Stimulated activated CD8-positive, alpha-beta memory T cell treated with anti-CD3 and anti-CD28 coated beads, Interleukin-4, amount 100 ng/mL, for 1 hour (primary cell): ENCODE measurements at regions not wholly inside any gene's neighbourhood (a gene's known extent, or its start where the extent isn't known, plus 50 kb on each side); places are given as distances from the start of the nearest gene placed in this dataset.

Experiments used
- DNase-seq, 2 donors: peaks; one replicate each; pipeline ENCODE4 v3.0.0-alpha.2; 2020; ENCODE audit warnings: low read depth in 2 of 2, low spot score in 1 of 2

DNA sequence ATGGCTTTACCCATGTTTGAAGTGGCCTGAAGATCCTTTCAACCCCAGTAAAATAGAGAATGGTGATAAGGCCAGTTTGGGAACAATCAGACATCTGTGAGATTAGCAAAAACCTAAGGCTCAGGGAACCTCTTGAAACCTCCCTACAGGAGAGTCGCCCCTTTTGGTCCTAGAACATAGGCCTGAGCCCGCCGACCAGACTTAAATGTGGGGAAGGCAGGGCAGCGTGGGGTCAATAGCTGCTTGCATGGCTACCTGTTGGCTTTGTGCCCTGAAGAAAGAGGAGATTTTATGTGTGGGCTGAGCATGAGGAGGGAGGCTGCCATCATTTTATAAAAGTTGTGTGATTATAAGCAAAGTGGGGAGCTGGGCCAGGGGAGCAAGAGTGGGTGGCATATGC, 97.6 kb upstream of the TBX20 start:
- DNase-seq, result no peak

DNA sequence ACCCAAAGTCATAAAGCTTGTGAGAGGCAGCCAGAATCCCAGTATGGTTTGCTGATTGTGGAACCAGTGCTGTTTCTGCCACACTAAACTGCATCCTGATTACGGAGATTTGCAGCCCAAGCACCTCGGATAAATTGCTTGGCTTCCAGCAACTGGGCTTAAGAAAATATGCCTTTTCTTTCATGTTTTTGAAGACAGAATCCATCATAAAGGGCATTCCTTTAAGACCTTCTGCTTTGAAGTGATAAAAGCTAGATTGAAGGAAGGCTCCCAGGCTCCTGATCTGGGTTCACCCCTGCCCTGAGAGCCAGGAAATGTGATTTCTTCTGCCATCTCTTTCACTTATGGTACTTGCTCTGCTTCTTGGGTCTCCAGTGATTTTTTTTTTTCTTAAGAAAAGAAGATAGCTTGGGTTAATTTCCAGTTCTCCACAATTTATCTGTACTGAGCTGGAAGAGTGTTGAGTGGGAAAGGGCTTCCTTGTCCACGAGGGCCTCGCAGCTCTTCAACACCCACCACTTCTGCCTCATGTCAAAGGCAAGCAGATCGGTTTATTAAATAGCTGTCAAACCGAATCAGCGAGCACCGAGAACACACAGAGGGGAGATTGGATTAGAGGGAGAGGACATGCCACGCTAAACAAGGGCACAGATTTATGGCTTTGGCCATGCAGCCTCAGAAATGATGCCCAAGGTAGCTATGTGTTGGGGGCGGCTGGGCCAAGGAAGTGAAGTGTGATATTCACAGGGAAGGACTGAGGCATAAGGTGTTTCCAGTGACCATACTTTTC, 94.9 kb upstream of the TBX20 start:
- no peak for DNase-seq

DNA sequence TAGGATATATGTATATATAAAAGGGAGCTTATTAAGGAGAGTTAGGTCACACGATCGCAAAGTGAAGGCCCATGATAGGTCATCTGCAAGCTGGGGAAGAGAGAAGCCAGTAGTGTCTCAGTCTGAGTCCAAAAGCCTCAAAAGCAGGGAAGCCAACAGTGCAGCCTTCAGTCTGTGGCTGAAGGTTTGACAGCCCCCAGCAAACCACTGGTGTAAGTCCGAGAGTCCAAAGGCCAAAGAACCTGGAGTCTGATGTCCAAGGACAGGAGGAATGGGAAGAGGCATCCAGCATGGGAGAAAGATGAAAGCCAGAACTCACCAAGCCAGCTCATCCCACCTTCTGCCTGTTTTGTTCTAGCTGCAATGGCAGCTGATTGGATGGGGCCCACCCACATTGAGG, 88.9 kb upstream of the TBX20 start:
- DNase-seq, result no peak

DNA sequence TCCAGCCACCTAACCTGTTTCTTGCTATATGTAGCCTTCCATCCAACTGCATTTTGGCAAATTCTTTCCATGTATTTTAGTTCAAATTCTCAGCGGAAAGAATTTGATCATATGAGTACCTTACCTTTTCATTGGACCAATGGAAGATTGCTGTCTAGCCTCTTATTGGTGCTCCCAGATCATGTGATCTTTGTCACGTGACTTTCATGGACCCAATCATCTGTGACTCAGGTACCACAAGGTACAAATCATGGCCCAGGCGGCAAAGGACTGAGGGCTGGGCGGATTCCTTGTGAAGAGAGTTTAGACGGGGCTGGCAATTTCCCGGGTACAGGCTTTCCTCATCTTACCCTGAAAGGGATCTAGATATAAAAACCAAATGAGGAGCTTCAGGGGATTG, 85.9 kb upstream of the TBX20 start:
- no peak for DNase-seq

DNA sequence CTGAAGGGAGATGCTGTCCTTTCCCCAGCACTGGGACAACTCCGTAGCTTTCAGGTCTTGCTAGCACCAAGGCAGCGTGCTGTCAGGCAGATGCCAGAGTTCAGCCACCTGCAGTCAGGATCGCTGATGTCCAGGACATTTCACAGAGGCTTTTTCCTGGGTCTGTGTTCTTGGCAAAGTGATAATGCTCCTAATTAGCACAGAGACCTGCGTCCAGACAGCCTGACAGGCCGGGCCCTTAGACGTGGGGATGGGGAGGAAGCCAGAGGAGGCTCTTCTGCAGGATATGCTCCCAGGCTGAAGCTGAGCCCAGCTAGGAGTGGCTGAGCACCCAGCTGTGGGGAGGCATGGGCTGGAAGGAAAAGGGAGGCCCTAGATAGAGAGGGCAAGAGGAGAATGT, 82.5 kb upstream of the TBX20 start:
- DNase-seq, result no peak

DNA sequence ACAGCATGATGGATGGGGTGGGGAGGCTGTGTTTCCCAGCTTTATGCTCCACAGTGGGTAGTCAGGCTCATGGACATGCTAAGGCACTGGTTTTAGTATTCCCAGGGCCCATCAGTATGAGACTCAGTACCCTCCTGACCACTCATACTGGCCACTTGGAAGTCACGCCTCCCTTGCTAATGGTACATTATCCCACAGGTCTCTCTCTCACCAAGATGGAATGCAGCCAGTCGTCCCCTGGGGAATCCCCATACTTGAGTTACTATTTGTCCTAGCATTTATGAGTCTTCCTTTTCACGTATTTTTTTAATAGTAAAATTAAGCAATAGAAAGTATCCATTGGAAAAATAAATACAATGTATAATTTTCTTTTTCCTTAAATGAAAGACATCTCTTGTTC, 80.6 kb upstream of the TBX20 start:
- no peak for DNase-seq

DNA sequence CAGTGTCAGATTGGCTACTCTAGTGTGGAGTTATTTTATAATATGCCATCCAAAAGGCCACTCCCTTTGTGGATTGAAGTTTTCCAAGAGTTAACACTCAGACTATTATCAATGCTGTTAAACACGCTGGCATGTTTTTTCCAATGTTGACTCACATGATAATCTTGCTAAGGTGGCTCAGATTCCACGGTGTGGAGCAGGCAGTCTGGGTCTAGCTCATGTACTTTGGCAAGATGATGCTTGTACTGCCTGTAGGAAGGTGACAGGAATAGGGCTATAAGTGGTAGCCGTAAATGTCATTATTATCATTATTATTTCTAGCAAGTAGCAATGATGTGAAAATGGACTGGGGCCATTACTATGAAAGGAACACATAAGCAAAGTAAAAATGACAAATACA, 79.4 kb upstream of the TBX20 start:
- DNase-seq, result no peak

DNA sequence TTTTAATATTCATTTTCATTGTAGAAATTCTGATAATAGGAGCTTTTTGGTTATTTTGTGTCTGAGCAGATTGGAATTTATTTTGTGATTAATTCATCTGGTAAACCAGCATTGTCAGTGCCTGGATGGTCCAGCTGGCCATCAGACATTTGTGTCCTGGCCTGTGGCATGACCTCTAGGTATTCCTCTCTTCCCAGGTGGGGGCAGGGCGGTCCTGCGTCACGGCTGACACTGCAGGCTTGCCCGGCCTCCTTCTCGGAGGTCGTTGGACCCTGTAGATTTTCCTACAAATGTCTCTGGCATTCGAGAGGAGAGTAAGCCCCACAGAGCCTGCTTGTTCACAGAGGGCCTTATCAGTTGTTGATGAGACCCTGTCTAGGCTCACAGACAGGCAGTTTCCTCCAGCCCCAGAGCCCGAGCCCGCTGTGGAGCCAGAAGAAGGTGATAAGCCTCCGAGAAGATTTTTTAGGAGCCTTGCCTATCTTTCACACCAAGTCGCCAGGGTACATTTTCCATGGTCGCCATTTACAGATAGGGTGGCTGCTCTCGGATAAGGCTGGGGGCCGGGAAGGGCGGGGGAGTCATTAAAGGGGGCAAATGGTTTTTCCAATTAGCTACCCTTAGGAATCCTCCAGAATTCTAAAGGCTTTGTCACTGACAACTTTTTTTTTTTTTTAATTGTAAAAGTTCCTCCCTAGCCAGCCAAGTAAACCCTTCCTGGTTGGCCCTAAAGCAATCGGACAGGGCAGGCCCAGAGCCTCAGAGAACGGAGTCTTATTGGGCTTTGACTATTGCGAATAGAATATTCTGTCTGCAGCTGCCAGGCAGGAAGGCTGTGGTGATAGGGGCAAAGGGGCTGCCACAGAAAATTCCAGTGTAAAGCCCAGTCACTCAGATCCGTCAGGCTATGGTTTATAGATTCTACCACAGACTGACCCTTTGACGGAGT, 78.1 kb upstream of the TBX20 start:
- DNase-seq, result no peak

DNA sequence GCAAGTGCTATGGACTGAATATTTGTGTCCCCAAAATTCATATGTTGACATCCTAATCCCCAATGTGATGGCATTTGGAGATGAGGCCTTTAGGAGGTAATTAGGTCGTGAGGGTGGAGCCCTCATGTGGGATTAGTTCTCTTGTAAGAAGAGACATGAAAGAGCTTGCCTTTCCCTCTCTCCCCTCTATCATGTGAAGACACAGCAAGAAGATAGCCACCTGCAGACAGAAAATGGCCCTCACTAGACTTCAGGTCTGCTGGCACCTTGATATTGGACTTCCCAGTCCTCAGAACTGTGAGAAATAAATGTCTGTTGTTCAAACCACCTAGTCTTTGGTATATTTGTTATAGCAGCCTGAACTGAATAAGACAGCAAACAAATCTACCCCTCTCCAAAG, 75.1 kb upstream of the TBX20 start:
- DNase-seq, result no peak

DNA sequence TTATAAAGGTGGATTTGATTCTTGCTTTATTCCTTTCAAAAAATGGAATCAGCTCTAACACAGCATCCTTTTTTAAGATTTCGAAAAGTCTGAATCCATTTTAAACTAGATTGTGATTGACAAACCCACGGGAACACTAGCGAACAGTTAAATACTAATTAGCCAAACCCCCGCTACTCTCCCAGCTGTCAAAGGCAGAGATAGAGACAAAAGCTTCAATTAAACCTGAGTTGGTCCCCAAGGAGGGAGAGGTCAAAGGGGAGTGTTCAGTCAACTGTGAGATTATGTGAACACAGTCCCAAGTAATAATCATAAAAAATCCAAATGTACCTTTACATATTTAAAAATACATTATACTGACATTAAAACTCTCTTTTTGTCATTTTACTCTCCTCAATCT, 65.7 kb upstream of the TBX20 start:
- DNase-seq, result no peak

DNA sequence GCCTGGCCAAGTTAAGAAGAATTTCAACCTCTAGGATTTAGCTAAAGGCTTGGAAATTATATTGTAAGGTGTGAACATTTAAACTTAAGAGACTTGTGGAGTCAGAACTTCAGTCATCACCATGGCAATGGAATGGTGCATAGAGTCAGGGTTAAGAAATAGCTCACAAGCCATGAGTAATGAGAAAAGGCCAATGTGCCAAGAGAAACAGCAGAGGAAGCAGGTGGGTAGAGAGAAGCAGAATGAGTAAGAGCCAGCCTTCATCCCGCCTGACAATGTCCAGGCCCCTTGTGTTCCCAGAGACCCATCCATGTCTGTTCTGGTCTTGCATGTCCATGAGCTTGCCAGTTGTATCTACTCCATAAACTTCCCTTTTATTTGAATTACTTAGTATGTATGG, 62.6 kb upstream of the TBX20 start:
- DNase-seq, result no peak

DNA sequence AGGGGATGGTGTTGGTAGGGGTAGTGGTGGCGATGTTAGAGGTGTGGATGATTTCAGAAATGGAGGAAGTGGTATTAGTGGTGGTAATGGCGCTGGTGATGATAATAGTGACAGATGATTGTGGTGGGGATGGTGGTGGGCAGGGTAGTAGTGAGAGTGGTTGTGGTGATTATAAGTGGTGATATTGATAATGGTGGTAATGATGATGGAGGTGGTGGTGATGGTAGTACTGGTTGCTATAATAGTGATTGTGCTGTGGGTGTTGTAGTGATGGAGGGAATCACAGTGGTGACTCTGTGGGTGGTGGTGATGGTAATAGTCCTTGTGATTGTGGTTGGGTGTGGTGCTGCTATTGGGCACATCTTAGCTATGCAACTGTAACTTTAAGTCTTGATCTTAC, 61.6 kb upstream of the TBX20 start:
- no peak for DNase-seq

DNA sequence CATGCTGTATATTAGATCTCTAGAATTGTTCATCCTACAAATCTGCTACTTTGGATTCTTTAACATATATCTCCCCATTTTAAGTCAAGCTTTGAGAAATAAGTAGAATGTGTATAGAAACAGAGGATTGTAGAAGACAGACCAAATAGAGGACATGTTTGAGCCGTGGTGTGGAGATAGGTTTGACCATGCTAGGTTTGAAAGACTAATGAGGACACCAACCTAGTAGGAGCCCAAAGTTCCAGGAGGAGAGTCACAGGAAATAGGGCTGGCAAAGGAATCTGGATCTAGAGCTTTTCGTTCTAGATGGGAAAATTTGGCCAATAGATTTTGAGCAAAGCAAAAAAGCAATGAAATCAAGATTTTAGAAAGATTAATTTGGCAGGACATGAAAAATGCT, 60.5 kb upstream of the TBX20 start:
- no peak for DNase-seq

DNA sequence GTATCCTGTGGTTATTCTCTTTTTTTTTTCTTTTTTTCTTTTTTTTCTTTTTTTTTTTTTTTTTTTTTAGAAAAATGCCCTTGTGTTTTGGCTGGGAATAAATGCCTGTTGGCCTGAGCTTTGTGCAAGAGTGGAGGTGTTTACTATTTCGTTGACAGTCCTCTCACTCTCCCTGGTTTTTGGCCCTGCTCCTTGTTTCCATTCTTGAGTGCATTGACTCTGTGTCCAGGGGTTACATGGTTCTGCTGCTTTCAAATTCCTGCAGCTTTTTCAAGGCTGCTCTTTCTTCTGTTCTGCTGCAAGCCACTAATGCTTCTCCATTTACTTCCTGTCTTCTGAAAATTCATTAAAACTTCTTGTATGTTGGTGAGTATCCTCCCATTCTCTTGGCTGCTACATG, 59.7 kb upstream of the TBX20 start:
- DNase-seq, result no peak
